HEK293 (cell line): ENCODE measurements at regions not wholly inside any gene's neighbourhood (a gene's known extent, or its start where the extent isn't known, plus 50 kb on each side); places are given as distances from the start of the nearest gene placed in this dataset.
A peak's percentile ranks its signal among the peaks of the same experiment; 100 is the strongest.

Experiments
- HOXD13 ChIP-seq: sonication (generic); formaldehyde crosslinking; IDR thresholded peaks from 2 replicates; pipeline ENCODE4 v1.8.0; 2022; ENCODE audit warnings: missing genetic modification reagents, borderline replicate concordance
- MZF1 ChIP-seq: fragments of 450-650 bp; formaldehyde crosslinking; IDR thresholded peaks from 2 replicates; pipeline ENCODE4 v1.5.1; 2017; ENCODE audit warnings: missing biosample characterization, missing genetic modification characterization, borderline replicate concordance
- OSR2 ChIP-seq: fragments of 450-650 bp; formaldehyde crosslinking; IDR thresholded peaks from 2 replicates; pipeline ENCODE4 v1.5.1; 2016; ENCODE audit warnings: missing biosample characterization, missing genetic modification characterization
- OVOL3 ChIP-seq: fragments of 450-650 bp; formaldehyde crosslinking; IDR thresholded peaks from 2 replicates; pipeline ENCODE4 v1.5.1; 2016; ENCODE audit warnings: missing biosample characterization, missing genetic modification characterization
- SP2 ChIP-seq: fragments of 450-650 bp; formaldehyde crosslinking; IDR thresholded peaks from 2 replicates; pipeline ENCODE4 v1.5.1; 2016; ENCODE audit warnings: missing biosample characterization, missing genetic modification characterization
- SP7 ChIP-seq: fragments of 450-650 bp; formaldehyde crosslinking; IDR thresholded peaks from 2 replicates; pipeline ENCODE4 v1.5.1; 2016; ENCODE audit warnings: missing biosample characterization, missing genetic modification characterization
- ZBTB21 ChIP-seq: fragments of 450-650 bp; formaldehyde crosslinking; IDR thresholded peaks from 2 replicates; pipeline ENCODE4 v1.5.1; 2017; ENCODE audit warnings: missing biosample characterization, missing genetic modification characterization
- ZIC2 ChIP-seq: fragments of 450-650 bp; formaldehyde crosslinking; IDR thresholded peaks from 2 replicates; pipeline ENCODE4 v1.5.1; 2016; ENCODE audit warnings: missing biosample characterization, missing genetic modification characterization
- ZNF133 ChIP-seq: fragments of 450-650 bp; formaldehyde crosslinking; IDR thresholded peaks from 2 replicates; pipeline ENCODE4 v1.5.1; 2016; ENCODE audit warnings: missing biosample characterization, missing genetic modification characterization
- ZNF2 ChIP-seq: fragments of 450-650 bp; formaldehyde crosslinking; IDR thresholded peaks from 2 replicates; pipeline ENCODE4 v1.5.1; 2016; ENCODE audit warnings: missing biosample characterization, missing genetic modification characterization
- ZNF221 ChIP-seq: fragments of 450-650 bp; formaldehyde crosslinking; IDR thresholded peaks from 2 replicates; pipeline ENCODE4 v1.5.1; 2017; ENCODE audit warnings: missing biosample characterization, missing genetic modification characterization, borderline replicate concordance
- ZNF292 ChIP-seq: fragments of 450-650 bp; formaldehyde crosslinking; IDR thresholded peaks from 2 replicates; pipeline ENCODE4 v1.5.1; 2016; ENCODE audit warnings: low read depth, missing biosample characterization, missing genetic modification characterization, borderline replicate concordance
- ZNF311 ChIP-seq: fragments of 450-650 bp; formaldehyde crosslinking; IDR thresholded peaks from 2 replicates; pipeline ENCODE4 v1.5.1; 2017; ENCODE audit warnings: missing biosample characterization, missing genetic modification characterization, borderline replicate concordance
- ZNF335 ChIP-seq: fragments of 450-650 bp; formaldehyde crosslinking; conservative IDR thresholded peaks from 2 replicates; pipeline ENCODE4 v1.5.1; 2016; ENCODE audit warnings: missing biosample characterization, missing genetic modification characterization
- ZNF394 ChIP-seq: fragments of 450-650 bp; formaldehyde crosslinking; IDR thresholded peaks from 2 replicates; pipeline ENCODE4 v1.5.1; 2016; ENCODE audit warnings: missing biosample characterization, missing genetic modification characterization, mild to moderate bottlenecking, moderate library complexity, borderline replicate concordance
- ZNF473 ChIP-seq: fragments of 450-650 bp; formaldehyde crosslinking; IDR thresholded peaks from 2 replicates; pipeline ENCODE4 v1.5.1; 2017; ENCODE audit warnings: missing biosample characterization, missing genetic modification characterization
- ZNF544 ChIP-seq: fragments of 450-650 bp; formaldehyde crosslinking; IDR thresholded peaks from 2 replicates; pipeline ENCODE4 v1.5.0; 2017; ENCODE audit warnings: missing biosample characterization, missing genetic modification characterization
- ZNF548 ChIP-seq: fragments of 450-650 bp; formaldehyde crosslinking; IDR thresholded peaks from 2 replicates; pipeline ENCODE4 v1.5.1; 2016; ENCODE audit warnings: missing biosample characterization, missing genetic modification characterization
- ZNF600 ChIP-seq: fragments of 450-650 bp; formaldehyde crosslinking; IDR thresholded peaks from 2 replicates; pipeline ENCODE4 v1.5.1; 2016; ENCODE audit warnings: missing biosample characterization, missing genetic modification characterization
- ZNF624 ChIP-seq: fragments of 450-650 bp; formaldehyde crosslinking; IDR thresholded peaks from 2 replicates; pipeline ENCODE4 v1.5.1; 2017; ENCODE audit warnings: missing biosample characterization, missing genetic modification characterization
- ZNF777 ChIP-seq: fragments of 450-650 bp; formaldehyde crosslinking; IDR thresholded peaks from 2 replicates; pipeline ENCODE4 v1.5.1; 2017; ENCODE audit warnings: missing biosample characterization, missing genetic modification characterization, borderline replicate concordance
- ZNF843 ChIP-seq: fragments of 450-650 bp; formaldehyde crosslinking; IDR thresholded peaks from 2 replicates; pipeline ENCODE4 v1.5.1; 2016; ENCODE audit warnings: missing biosample characterization, missing genetic modification characterization
- TF ChIP-seq, protein P1 (sequence below): fragments of 450-650 bp; formaldehyde crosslinking; IDR thresholded peaks from 2 replicates; pipeline ENCODE4 v1.5.1; 2016; ENCODE audit warnings: missing biosample characterization, missing genetic modification characterization
- TF ChIP-seq, protein P2 (sequence below): fragments of 450-650 bp; formaldehyde crosslinking; IDR thresholded peaks from 2 replicates; pipeline ENCODE4 v1.5.1; 2017; ENCODE audit warnings: missing biosample characterization, missing genetic modification characterization
- TF ChIP-seq, protein P3 (sequence below): fragments of 450-650 bp; formaldehyde crosslinking; IDR thresholded peaks from 2 replicates; pipeline ENCODE4 v1.5.1; 2016; ENCODE audit warnings: missing biosample characterization, missing genetic modification characterization
- TF ChIP-seq, protein P4 (sequence below): fragments of 450-650 bp; formaldehyde crosslinking; IDR thresholded peaks from 2 replicates; pipeline ENCODE4 v1.5.1; 2016; ENCODE audit warnings: missing biosample characterization, missing genetic modification characterization
- TF ChIP-seq, protein P5 (sequence below): sonication (generic); formaldehyde crosslinking; IDR thresholded peaks from 2 replicates; pipeline ENCODE4 v1.8.1; 2022; ENCODE audit warnings: mild to moderate bottlenecking, moderate library complexity, missing genetic modification reagents
- TF ChIP-seq, protein P6 (sequence below): fragments of 450-650 bp; formaldehyde crosslinking; IDR thresholded peaks from 2 replicates; pipeline ENCODE4 v1.5.1; 2017; ENCODE audit warnings: missing biosample characterization, missing genetic modification characterization
- TF ChIP-seq, protein P7 (sequence below): fragments of 450-650 bp; formaldehyde crosslinking; IDR thresholded peaks from 2 replicates; pipeline ENCODE4 v1.5.1; 2016; ENCODE audit warnings: missing biosample characterization, missing genetic modification characterization

DNA sequence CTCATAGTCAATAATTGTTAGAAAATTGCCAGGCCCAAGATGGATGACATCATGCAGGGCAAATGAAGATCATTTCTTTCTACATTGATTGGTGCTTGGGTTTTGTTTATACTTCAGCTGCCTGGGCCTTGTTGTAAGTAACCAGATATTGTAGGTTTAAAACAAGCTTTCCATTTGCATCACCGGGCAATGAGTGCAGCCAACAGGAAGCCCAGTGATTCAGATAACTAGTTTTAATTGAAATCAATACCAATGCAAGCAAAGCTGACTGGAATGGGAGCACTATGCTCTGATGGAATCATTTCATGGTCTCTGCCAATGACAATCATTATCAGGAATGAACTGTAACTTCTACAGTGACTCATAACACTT lies 279.3 kb downstream of the DUSP6 start (continued):
- TF ChIP-seq, protein P1, sequence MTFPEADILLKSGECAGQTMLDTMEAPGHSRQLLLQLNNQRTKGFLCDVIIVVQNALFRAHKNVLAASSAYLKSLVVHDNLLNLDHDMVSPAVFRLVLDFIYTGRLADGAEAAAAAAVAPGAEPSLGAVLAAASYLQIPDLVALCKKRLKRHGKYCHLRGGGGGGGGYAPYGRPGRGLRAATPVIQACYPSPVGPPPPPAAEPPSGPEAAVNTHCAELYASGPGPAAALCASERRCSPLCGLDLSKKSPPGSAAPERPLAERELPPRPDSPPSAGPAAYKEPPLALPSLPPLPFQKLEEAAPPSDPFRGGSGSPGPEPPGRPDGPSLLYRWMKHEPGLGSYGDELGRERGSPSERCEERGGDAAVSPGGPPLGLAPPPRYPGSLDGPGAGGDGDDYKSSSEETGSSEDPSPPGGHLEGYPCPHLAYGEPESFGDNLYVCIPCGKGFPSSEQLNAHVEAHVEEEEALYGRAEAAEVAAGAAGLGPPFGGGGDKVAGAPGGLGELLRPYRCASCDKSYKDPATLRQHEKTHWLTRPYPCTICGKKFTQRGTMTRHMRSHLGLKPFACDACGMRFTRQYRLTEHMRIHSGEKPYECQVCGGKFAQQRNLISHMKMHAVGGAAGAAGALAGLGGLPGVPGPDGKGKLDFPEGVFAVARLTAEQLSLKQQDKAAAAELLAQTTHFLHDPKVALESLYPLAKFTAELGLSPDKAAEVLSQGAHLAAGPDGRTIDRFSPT (tag by site-specific recombination): no peak
- no peak for TF ChIP-seq MZF1 (tag by site-specific recombination)
- TF ChIP-seq ZNF843 (tag by site-specific recombination): 0 out of 2 replicates have a peak, but pooled peaks have one; percentile 13
- TF ChIP-seq, protein P2, sequence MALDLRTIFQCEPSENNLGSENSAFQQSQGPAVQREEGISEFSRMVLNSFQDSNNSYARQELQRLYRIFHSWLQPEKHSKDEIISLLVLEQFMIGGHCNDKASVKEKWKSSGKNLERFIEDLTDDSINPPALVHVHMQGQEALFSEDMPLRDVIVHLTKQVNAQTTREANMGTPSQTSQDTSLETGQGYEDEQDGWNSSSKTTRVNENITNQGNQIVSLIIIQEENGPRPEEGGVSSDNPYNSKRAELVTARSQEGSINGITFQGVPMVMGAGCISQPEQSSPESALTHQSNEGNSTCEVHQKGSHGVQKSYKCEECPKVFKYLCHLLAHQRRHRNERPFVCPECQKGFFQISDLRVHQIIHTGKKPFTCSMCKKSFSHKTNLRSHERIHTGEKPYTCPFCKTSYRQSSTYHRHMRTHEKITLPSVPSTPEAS (tag by site-specific recombination): no peak
- TF ChIP-seq, protein P3, sequence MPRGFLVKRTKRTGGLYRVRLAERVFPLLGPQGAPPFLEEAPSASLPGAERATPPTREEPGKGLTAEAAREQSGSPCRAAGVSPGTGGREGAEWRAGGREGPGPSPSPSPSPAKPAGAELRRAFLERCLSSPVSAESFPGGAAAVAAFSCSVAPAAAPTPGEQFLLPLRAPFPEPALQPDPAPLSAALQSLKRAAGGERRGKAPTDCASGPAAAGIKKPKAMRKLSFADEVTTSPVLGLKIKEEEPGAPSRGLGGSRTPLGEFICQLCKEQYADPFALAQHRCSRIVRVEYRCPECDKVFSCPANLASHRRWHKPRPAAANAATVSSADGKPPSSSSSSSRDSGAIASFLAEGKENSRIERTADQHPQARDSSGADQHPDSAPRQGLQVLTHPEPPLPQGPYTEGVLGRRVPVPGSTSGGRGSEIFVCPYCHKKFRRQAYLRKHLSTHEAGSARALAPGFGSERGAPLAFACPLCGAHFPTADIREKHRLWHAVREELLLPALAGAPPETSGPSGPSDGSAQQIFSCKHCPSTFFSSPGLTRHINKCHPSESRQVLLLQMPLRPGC: peak; percentile 31; the same call in 1 of the 2 replicates
- no peak for TF ChIP-seq ZNF473
- no peak for TF ChIP-seq ZBTB21 (tag by site-specific recombination)
- 0 out of 2 replicates have a peak, but pooled peaks have one; percentile 17 for TF ChIP-seq OSR2 (tag by site-specific recombination)
- no peak for TF ChIP-seq ZNF600 (tag by site-specific recombination)
- TF ChIP-seq OVOL3 (tag by site-specific recombination): no peak
- TF ChIP-seq, protein P4, sequence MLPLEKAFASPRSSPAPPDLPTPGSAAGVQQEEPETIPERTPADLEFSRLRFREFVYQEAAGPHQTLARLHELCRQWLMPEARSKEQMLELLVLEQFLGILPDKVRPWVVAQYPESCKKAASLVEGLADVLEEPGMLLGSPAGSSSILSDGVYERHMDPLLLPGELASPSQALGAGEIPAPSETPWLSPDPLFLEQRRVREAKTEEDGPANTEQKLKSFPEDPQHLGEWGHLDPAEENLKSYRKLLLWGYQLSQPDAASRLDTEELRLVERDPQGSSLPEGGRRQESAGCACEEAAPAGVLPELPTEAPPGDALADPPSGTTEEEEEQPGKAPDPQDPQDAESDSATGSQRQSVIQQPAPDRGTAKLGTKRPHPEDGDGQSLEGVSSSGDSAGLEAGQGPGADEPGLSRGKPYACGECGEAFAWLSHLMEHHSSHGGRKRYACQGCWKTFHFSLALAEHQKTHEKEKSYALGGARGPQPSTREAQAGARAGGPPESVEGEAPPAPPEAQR: no peak
- TF ChIP-seq ZNF133 (tag by site-specific recombination): no peak
- TF ChIP-seq SP7 (tag by site-specific recombination): no peak
- TF ChIP-seq, protein P5, sequence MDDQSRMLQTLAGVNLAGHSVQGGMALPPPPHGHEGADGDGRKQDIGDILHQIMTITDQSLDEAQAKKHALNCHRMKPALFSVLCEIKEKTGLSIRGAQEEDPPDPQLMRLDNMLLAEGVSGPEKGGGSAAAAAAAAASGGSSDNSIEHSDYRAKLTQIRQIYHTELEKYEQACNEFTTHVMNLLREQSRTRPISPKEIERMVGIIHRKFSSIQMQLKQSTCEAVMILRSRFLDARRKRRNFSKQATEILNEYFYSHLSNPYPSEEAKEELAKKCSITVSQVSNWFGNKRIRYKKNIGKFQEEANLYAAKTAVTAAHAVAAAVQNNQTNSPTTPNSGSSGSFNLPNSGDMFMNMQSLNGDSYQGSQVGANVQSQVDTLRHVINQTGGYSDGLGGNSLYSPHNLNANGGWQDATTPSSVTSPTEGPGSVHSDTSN (CRISPR knock-in tag): no peak
- TF ChIP-seq ZNF221 (tag by site-specific recombination): no peak
- TF ChIP-seq ZIC2: no peak
- TF ChIP-seq ZNF2 (tag by site-specific recombination): no peak
- no peak for TF ChIP-seq ZNF624 (tag by site-specific recombination)
- TF ChIP-seq ZNF311: no peak
- TF ChIP-seq ZNF777 (tag by site-specific recombination): no peak
- TF ChIP-seq ZNF394 (tag by site-specific recombination): 0 out of 2 replicates have a peak, but pooled peaks have one; percentile 22
- no peak for TF ChIP-seq HOXD13 (CRISPR knock-in tag)
- TF ChIP-seq, protein P6, sequence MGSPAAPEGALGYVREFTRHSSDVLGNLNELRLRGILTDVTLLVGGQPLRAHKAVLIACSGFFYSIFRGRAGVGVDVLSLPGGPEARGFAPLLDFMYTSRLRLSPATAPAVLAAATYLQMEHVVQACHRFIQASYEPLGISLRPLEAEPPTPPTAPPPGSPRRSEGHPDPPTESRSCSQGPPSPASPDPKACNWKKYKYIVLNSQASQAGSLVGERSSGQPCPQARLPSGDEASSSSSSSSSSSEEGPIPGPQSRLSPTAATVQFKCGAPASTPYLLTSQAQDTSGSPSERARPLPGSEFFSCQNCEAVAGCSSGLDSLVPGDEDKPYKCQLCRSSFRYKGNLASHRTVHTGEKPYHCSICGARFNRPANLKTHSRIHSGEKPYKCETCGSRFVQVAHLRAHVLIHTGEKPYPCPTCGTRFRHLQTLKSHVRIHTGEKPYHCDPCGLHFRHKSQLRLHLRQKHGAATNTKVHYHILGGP (tag by site-specific recombination): no peak
- TF ChIP-seq ZNF335 (tag by site-specific recombination): no peak
- no peak for TF ChIP-seq ZNF544
- TF ChIP-seq, protein P7, sequence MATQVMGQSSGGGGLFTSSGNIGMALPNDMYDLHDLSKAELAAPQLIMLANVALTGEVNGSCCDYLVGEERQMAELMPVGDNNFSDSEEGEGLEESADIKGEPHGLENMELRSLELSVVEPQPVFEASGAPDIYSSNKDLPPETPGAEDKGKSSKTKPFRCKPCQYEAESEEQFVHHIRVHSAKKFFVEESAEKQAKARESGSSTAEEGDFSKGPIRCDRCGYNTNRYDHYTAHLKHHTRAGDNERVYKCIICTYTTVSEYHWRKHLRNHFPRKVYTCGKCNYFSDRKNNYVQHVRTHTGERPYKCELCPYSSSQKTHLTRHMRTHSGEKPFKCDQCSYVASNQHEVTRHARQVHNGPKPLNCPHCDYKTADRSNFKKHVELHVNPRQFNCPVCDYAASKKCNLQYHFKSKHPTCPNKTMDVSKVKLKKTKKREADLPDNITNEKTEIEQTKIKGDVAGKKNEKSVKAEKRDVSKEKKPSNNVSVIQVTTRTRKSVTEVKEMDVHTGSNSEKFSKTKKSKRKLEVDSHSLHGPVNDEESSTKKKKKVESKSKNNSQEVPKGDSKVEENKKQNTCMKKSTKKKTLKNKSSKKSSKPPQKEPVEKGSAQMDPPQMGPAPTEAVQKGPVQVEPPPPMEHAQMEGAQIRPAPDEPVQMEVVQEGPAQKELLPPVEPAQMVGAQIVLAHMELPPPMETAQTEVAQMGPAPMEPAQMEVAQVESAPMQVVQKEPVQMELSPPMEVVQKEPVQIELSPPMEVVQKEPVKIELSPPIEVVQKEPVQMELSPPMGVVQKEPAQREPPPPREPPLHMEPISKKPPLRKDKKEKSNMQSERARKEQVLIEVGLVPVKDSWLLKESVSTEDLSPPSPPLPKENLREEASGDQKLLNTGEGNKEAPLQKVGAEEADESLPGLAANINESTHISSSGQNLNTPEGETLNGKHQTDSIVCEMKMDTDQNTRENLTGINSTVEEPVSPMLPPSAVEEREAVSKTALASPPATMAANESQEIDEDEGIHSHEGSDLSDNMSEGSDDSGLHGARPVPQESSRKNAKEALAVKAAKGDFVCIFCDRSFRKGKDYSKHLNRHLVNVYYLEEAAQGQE (tag by site-specific recombination): no peak
- TF ChIP-seq ZNF292 (tag by site-specific recombination): no peak
- 0 out of 2 replicates have a peak, but pooled peaks have one; percentile 5 for TF ChIP-seq SP2 (tag by site-specific recombination)
- no peak for TF ChIP-seq ZNF548
